HG03095 (cell line): ENCODE measurements at regions not wholly inside any gene's neighbourhood (a gene's known extent, or its start where the extent isn't known, plus 50 kb on each side); places are given as distances from the start of the nearest gene placed in this dataset.

Source experiments
- ATAC-seq: cut with Tn5 transposase; IDR thresholded peaks from one replicate; pipeline ENCODE4 v1.9.1; 2021; ENCODE audit warnings: moderate library complexity; ENCODE audit not compliant: unreplicated experiment

DNA sequence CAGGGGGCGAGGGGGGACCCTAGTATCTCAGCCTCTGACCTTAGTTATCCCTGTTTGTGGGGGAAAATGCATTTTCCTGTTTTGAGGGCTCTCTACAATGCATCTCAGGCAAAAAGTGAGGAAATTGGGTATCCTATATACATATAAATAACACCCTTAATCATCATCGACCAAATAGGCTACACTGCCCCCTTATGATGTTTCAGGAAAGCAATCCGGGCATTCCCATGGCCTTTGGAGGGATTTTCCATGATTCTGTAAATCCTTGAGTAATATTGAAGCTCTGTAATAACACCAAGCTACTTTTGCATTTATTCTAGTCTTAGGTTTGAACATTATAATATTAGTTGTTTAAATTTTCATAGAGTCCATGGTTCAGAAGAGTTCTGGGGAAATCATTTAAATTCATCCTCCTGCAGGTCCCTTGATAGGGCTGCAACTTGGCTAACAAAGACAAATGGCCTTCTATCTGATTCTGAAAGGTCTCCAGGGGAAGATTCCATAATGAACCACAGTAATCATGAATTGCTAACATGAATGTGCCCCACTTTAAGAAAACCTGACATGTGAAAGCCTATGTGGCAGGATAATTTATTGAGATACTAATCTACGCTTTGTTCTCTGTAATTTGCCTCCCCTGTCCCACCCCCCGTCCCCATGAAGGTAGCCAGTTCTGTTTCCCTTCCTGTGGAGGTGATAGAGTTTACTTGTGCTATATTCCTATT lies 91.5 kb upstream of the SCOC start:
- no peak for ATAC-seq

DNA sequence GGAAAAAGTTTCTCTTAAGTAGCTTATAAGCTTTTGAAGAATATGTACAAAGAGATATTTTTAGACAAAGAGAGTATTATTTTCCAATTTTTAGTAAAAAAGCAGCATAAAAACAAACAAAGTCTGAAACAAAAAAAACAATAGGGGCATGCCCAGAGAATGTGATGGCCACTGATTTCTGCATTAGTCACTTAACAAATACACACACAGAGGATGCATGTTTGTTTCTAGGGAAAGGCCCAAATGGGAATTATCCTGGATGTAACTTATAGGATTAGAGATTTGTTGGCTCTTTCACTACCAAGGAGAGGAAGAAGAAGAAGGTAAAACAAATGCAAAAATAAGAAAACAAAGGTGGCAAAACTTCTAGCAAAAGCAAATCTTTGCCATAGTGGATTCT lies 95.9 kb upstream of the SCOC start:
- ATAC-seq: no peak

DNA sequence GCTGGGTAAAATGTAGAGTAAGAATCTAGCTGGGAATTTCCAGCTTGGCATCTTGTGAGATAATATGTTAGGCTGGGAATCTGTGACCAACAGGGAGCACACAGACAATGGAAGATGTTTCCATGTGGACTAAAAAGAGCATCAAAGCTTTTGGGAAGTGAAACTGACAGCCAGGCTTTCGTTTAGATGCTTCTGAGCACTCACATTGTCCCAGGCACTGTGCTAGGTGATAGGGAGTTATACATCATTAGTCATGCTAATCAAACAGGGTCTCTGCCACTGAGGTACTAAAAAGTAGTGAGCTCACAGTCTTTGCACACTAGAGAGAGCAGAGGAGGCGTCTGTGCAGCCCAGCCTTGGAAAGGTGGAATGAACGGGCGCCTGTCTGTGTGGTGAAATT lies 101.9 kb upstream of the SCOC start:
- no peak for ATAC-seq

DNA sequence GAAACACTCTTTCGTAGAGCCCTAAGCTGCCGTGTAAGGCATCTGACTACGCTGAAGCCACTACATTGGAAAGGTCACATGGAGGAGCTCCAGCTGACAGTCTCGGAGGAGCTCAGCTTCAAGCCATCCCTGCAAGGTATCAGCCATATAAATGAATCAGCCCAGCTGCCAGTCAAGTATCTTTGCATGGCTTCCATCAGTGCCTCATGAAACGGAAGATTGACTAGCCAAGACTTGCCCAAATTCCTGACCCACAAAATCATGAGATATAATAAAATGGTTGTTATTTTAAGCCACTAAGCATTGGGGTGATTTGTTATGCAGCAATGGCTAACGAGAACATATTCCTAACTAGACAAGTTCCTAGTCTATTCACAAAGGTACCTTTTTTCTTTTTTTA lies 104.1 kb upstream of the SCOC start:
- no peak for ATAC-seq

DNA sequence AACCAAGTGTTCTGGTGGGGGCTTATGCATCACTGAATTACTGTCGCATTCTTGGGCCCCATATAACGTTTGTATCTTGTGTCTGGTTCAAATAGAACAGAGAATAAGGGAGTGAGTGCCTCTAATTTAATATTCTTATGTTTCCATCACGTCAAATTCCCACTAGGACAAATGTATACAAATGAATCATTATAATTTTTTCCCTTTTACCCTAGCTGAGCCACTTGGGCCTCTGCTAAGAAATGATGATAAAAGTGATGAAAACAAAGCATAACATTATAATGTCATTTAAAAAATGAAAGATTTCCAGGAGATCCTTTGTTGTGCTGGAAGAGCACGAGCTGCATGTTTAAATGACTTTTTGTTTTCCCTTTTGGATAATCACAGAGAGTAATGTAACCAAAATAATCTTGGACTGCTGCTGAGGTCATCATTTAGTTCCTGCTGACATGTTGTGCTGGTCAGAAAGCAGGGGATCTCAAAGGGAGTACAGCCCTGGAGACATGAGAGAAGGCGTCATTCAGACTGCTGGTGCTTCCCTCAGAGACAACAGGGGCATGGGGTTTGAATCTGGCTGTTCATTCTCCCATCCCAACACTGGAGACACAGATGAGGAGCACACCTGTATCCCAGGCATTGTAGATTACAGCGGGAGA lies 105.1 kb upstream of the SCOC start:
- no peak for ATAC-seq

DNA sequence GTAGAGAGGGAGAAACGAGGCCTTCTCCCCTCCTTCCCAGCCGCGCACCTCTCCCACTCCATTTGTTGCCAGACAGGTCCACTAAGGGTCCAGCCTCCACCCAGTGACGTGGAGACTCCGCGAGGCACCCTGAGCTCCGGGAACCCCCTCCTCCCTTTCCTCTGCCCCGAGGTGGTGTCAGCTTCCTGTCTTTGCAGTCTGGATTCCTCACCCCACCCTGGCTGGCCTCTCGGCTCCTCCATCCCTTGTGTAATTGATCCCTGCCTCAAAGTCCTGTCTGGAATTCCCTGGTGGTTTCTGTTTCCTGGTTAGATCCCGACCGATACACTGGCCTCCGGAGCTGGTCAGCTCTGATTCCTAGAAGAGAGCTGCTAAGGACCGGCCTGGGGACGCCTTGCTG lies 105.9 kb upstream of the SCOC start:
- no peak for ATAC-seq

DNA sequence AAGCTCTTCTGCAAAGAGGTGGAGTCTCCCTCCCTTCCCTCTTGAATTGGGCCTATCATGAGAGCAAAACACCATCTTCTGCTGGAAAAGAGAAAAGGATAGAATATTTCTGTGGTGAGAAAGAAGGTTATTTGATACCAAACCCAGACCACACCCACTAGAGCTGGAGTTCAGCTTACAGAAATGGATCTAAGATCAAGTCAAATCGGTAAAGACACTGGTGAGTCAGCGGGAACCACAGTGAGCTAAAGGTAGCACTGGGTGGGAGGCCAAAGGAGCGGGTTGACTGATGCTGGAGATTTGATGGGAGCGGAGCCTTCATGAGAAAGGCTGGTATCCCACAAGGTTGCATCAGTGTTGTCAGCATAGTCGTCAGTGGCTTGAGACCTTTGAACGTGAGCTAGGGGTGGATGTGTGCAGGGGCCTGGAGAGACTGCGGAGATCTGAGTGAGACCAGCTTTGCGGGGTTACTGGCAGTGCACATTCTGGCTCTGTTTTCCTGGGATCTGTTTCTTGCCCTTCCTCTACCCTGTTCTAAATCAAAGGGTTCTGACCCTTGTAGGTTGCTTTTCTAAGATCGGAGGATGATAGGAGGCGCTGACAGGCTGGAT lies 106.4 kb upstream of the SCOC start:
- no peak for ATAC-seq

DNA sequence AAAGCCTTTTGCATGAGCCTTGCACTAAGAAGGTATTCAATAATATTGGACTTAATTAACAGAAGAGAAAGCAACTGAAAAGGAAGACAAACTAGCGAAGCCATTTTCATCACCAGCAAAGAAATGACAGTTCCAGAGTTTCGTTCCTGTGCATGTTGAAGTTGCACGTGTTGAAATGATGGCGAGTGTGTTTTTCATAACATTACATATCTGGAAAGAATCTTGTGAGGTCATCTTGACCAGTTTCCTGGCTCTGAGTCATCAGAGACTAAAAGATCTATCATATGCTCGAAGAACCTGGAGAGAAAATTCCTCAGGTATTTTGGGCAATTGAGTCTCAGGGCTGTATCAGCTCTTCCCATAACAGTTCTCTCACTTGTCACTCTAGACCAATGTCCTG lies 106.2 kb upstream of the MAML3 start:
- no peak for ATAC-seq

DNA sequence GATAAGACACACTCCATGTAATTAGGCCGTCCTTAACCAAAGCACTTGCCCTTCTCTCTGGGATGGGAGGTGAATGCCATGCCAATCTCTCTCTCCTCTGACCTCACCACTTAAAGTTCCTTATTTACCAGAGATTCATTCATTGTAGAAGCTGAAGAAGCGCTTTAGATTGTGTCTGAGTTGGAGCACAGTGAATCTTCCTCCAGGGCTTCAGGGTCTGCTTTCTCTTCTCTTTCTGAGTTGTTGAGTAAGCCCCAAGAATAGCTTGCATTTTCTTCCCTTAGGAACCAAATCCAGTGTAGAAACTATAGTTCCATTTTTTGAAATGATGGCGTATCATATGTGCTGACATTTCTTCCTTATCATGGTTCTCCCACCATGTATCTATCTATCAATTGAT lies 104.5 kb upstream of the MAML3 start:
- ATAC-seq: no peak

DNA sequence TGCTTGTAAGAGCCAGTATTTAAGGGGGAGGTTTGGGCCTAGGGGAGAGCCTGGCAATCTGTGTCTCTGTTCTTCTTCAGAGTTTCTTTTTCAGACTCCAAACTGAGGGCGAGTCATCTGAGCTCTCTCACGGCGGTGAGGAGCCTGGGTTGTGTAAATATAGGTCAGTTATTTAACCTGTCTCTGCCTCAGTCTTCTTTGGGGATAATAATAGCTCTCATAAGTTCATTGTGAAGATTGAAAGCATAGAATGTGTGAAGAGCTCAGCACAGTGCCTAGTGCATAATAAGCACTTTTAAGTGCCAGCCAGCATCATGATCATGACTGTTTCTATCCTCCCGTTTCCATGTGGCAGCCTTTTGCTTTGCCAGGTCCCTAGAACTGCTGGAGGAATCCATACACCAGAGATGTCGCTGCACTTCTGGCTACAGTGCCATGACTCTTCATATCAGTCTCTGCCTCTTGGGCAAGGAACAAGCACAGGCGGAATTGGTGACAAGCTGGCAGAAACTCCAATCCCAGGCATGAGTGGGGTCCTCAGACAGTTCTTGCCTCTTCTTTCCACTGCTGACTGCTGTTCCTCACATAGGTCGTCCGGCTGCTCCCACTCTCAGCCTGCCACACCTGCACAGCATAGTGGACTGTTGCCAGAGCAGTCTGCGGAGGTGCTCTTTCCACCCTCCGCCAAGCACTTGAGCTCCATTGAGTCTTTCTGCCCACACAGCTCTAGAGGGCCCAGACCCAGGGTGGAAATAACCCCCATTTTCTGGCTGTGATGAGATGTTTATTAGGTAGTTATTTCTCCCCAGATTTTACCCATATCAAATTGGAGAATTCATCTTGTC lies 103.7 kb upstream of the MAML3 start:
- ATAC-seq: no peak

DNA sequence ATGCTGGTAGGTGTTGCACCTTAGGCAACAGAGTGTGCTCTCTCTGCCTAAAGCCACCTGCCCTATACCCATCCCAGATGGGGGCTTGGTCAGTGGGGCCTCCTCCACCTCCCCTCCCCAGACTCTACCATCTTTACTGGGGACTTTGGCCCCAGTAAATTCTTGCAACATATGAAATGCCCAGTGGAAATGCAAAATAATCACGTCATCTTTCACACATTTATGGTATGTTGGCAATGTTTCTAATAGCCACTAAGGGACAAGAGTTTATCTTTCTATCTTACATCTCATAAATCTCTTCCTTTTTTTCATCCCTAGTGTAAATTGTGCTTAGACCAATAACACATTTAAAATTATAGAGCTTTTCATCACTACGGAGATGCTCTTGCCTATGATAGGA lies 103.0 kb upstream of the MAML3 start:
- no peak for ATAC-seq

DNA sequence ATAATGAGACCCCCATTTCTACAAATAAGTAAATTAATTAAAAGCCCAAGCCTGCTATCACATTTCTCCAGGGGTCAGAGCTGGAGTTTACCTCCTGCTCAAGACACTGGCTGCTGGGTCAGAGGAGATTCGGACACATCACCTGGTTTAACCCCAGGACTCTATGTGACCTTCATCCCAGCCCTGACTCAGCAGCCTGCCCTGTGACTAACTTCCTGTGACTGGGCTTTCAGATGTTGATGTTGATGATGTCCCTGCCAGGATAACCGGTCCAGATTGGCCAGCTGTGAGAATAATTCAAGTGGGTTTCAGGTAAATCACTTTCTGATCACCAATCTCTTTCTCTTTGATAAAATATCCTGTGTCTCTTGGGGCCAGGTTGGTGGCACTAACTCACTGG lies 102.4 kb upstream of the MAML3 start:
- no peak for ATAC-seq

DNA sequence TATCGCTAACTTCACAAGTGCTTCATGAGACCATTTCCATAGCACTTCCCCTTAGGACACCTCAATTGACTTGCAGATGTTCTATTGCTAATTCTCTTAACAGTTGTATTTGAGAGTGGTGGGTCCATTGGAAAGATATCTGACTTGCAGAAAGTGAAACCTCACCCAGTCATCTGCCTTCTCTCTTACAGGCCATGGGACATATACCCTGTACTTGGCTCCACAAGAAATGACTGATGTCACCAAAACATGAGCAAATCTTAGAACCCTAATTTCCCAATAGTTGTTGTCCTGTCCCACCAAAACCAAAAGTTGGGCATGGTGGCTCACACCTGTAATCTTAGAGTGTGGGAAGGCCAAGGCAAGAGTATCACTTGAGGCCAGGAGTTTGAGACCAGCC lies 101.9 kb upstream of the MAML3 start:
- no peak for ATAC-seq

DNA sequence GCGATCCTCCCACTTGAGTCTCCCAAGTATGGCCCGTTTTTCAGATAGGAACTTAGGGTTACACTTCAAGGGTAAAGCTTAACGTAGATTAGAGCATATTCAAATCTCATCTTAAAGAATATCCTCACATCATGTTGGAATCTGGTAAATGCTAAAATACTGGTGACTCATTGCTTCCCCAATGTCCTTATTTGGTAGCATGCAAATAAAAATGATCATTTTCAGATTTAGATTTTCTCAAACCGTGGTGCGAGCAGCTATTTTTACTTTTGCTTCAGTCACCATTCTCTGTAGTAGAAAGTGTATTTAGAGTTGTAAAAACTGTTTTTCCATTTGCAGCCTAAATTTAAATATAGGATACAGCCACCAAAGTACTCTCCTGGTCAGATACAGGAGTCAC lies 101.5 kb upstream of the MAML3 start:
- no peak for ATAC-seq

DNA sequence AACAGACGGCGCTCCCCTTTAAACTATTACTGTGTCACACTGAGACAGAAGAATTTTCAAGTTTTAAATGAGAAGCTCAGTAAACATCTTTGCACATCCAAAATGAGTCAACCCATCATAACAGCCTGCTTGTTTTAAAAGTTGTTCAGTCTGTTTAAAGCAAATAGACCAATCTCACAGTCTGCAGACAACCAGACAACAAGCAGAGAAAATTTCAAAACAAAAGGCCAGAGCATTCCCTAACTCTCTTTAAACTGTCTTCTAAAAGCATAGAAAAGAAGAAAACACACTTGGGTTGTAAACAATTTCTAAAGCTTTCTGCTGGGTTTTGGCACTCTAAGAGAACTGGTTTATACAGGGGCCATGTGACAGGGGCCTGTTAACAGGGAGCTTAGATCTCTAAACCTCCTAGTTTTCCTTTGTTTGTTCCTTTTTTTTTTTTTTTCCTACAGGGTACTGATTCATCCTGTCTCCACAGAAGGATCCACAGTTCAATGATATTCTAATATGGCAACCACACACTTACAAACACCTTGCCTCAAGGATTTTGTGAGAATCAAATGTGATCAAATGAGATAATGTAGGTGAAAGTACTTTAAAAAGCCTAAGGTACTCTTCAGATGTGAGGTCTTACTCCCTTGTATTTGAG lies 100.8 kb upstream of the MAML3 start:
- no peak for ATAC-seq

DNA sequence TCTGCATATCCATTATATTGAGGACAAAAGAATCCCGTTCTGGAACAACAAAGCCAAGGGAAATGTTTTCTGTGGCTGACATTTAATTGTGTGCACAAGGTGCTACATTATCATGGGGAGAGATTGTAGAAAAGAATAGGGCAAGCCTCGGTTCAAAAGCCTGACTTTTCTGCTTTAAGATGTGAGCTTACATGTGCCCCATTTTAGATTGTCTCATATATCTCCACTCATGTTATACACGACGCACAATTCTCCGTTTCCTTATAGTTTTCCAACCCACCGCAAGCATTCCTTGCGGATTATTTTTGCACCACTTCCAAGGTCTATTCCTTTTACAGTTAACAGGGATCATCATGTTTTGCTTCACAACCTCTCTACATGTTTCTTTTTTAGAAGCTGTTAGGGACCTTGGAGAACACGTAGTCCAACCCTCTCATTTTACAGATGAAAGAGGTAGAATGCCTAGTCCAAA lies 99.6 kb upstream of the MAML3 start:
- ATAC-seq: no peak

DNA sequence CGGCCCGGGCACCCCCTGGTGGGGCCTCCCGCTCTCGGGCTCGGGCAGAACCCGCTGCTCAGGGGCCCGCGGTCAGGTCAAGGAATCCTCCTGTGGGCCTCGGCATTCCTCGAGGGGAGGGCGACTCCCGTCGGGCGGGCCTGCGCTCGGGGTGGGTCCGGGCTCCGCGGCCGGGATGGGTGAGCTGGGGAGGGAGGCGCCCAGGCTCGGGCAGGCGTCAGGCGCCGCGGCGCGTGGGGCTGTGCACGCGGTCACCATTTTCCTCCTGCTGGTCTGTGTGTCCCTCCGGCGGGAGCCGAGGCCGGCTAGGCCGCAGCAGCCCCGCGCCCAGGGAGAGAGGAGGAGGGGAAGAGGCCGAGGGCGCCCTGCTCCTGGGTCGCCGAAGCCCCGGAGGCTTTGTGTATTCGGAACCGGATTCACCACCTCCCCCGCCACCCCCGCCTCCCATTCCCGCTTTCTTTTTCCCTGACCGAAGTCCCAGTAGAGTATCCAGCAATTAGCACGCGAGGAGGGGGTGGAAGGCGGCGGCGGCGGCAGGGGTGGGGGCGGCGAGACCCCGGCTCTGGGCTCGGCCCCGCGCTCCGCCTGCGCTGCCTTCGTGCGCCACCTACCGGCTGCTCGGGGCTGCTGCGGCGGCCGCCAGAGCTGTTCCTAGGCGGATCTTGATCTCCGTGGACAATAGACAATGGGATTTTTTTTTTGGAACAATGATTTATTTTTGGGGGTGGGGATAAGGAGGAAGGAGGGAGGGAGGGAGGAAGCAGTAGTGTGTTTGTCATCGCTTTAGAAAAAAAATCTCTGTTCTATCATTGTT lies 99.0 kb upstream of the MAML3 start:
- peak; percentile 70 for ATAC-seq

DNA sequence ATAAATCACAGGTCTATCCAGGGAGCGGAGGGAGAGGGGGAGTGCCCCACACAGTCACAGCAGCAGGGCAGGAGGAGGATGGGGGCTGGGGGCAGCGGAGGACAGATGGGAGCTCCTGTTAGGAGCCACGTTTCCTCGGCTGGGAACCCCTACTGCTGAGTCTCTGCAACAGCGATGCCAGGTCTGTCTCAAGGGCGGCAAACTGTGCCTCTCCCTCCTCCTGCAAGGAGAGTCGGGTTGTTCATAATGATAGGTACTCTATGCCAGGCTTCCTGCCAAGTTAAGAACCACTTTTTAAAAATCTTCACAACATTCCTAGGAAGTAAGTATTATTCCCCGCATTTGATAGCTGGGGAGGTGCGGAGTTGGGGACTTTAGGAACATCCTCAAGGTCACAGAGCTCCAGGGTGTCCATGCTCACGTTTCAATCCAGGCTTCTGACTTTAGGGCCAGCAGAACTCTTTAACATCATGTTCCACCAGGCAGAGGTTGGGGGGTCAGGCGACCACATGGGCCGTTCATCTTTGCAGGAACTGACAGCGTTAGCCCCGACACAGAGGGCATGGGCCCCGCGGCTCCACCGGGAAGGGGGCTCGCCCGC lies 98.3 kb upstream of the MAML3 start:
- ATAC-seq: no peak

DNA sequence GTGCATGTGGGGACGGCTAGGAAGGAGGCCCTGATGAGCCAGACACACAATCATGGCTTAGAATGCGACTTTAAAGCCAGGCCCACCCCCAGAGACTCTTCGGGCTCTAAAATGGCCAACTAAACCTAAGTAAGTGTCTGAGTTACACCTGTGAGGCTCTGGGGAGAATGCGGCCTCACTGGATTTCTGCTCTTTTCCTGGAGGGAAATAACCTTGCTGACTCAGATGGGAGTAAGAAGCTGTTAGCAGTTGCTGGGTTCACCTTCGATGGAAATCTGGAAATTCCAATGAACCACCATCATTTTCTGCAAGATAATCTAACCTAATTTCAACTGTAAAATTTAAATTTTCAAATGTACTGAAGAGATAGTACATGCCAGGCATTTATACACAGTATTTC lies 97.6 kb upstream of the MAML3 start:
- no peak for ATAC-seq
